ENCODE measurements at regions not wholly inside any gene's neighbourhood (a gene's known extent, or its start where the extent isn't known, plus 50 kb on each side); places are given as distances from the start of the nearest gene placed in this dataset.

GRCh38 chr3:176376531-176376930, 820.8 kb downstream of the TBL1XR1 start:
- TF ChIP-seq CTCF (IDR thresholded peaks at IDR 0.05) (no peak), ARID4B (CRISPR knock-in tag; IDR thresholded peaks at IDR 0.05; ENCODE audit: borderline replicate concordance) (no peak), JUN (CRISPR knock-in tag; IDR thresholded peaks at IDR 0.05) (no peak), SP1 (CRISPR knock-in tag; conservative IDR thresholded peaks at IDR 0.05) (no peak), TEAD4 (CRISPR knock-in tag; IDR thresholded peaks at IDR 0.05) (no peak), HMGXB4 (CRISPR knock-in tag; IDR thresholded peaks at IDR 0.05) (no peak), E2F4 (CRISPR knock-in tag; IDR thresholded peaks at IDR 0.05; ENCODE audit: borderline replicate concordance, low read depth) (no peak), FOXJ3 (CRISPR knock-in tag; IDR thresholded peaks at IDR 0.05; ENCODE audit: borderline replicate concordance) (no peak), ATF6 (CRISPR knock-in tag; IDR thresholded peaks at IDR 0.05) (no peak)

Data from WTC11 (cell line).